Upper lobe of left lung (tissue), 4 donors: ENCODE measurements at regions not wholly inside any gene's neighbourhood (a gene's known extent, or its start where the extent isn't known, plus 50 kb on each side); places are given as distances from the start of the nearest gene placed in this dataset.

Experiments used
- EP300 ChIP-seq, 4 donors: sonication (generic); formaldehyde crosslinking; IDR thresholded peaks; one replicate each; pipeline ENCODE4 v1.5.1; 2017; ENCODE audit warnings: antibody characterized with exemption in 4 of 4, control low read depth in 2 of 4
- POLR2A ChIP-seq, 4 donors: fragments of 450-650 bp; IDR thresholded peaks; one replicate each; pipeline ENCODE4 v1.5.1; 2016 to 2017; ENCODE audit warnings: antibody characterized with exemption in 4 of 4, mild to moderate bottlenecking in 2 of 4
- POLR2AphosphoS5 ChIP-seq, 2 donors: sonication (generic); formaldehyde crosslinking; IDR thresholded peaks; one replicate each; pipeline ENCODE4 v1.5.1; 2017; ENCODE audit warnings: antibody characterized with exemption in 2 of 2
- TF ChIP-seq, protein P1 (sequence below), 6 experiments: fragments of 450-650 bp in 4 of 6; fragments of 200-600 bp in 2 of 6; sonication (generic) in 2 of 6; IDR thresholded peaks; one replicate each; pipeline ENCODE4 v1.5.1; 2016 to 2019; ENCODE audit warnings: antibody characterized with exemption in 6 of 6

DNA sequence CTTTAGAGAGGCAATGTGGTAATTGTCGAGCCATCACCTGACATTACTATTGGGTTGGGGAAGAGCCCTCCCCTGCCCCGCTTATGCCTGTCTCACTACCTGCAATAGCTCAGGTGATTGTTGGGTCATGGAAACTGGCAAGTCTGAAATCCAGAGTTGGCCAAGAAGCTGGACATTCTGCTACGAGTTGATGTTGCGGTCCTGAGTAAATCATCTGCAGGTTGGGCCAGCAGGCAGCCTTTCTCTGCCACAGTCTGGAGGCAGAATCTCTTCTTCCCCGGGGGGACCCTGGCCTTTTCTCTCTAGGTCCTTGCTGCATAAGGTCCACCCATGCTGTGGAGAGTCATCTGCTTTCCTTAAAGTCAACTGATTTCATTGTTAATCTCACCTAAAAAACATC lies 142.4 kb downstream of the THBS2 start:
- TF ChIP-seq, protein P1, sequence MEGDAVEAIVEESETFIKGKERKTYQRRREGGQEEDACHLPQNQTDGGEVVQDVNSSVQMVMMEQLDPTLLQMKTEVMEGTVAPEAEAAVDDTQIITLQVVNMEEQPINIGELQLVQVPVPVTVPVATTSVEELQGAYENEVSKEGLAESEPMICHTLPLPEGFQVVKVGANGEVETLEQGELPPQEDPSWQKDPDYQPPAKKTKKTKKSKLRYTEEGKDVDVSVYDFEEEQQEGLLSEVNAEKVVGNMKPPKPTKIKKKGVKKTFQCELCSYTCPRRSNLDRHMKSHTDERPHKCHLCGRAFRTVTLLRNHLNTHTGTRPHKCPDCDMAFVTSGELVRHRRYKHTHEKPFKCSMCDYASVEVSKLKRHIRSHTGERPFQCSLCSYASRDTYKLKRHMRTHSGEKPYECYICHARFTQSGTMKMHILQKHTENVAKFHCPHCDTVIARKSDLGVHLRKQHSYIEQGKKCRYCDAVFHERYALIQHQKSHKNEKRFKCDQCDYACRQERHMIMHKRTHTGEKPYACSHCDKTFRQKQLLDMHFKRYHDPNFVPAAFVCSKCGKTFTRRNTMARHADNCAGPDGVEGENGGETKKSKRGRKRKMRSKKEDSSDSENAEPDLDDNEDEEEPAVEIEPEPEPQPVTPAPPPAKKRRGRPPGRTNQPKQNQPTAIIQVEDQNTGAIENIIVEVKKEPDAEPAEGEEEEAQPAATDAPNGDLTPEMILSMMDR (IDR thresholded peaks at IDR 0.05) = no peak
- TF ChIP-seq POLR2A (IDR thresholded peaks at IDR 0.05) (no peak), POLR2AphosphoS5 (IDR thresholded peaks at IDR 0.05) (no peak), EP300 (IDR thresholded peaks at IDR 0.05) (no peak)
